Left ventricle myocardium inferior (tissue), 1 donor: ENCODE measurements at regions not wholly inside any gene's neighbourhood (a gene's known extent, or its start where the extent isn't known, plus 50 kb on each side); places are given as distances from the start of the nearest gene placed in this dataset.

ENCODE experiments used
- DNase-seq: peaks from one replicate; pipeline ENCODE4 v3.0.0-alpha.2; 2020
- H3K27ac ChIP-seq: fragments of 200-600 bp; replicated peaks from 2 replicates; pipeline ENCODE4 v1.8.0; 2021
- H3K27me3 ChIP-seq: fragments of 200-600 bp; 2 replicates; pipeline ENCODE4 v1.8.0; 2021; ENCODE audit warnings: low read depth
- H3K36me3 ChIP-seq: fragments of 200-600 bp; 2 replicates; pipeline ENCODE4 v1.8.0; 2021
- H3K4me1 ChIP-seq: fragments of 200-600 bp; 2 replicates; pipeline ENCODE4 v1.8.0; 2021
- H3K4me3 ChIP-seq: fragments of 200-600 bp; 2 replicates; pipeline ENCODE4 v1.8.0; 2021; ENCODE audit warnings: mild to moderate bottlenecking, moderate library complexity
- H3K9me3 ChIP-seq: fragments of 200-600 bp; replicated peaks from 2 replicates; pipeline ENCODE4 v1.8.0; 2021
- CTCF ChIP-seq: fragments of 200-600 bp; IDR thresholded peaks from 2 replicates; pipeline ENCODE4 v1.8.0; 2021; ENCODE audit warnings: antibody characterized with exemption, mild to moderate bottlenecking, borderline replicate concordance
- intact Hi-C: fragments of 100-400 bp; cut with micrococcal nuclease; formaldehyde crosslinking; loops from one replicate; pipeline ENCODE4 v1.11.0; 2022
- donor health status: DM: no; HTN: yes; CAD: no; lungs with severe emphysema.

GRCh38 chr6:37555040-37555781, 55.5 kb upstream of the CCDC167 start:
- peaks cover 49% of the 10 kb centered on the region for H3K27me3 ChIP-seq
- no peak overlapping the region for H3K4me3 ChIP-seq
- intact Hi-C loops, result no loop called here
- peaks cover 9% of the 10 kb centered on the region for H3K4me1 ChIP-seq
- no peak overlapping the region for H3K27ac ChIP-seq
- DNase-seq, result no peak
- H3K36me3 ChIP-seq, result no peaks in the 10 kb centered on the region
- TF ChIP-seq CTCF, result no peak
- no peaks in the 10 kb centered on the region for H3K9me3 ChIP-seq

- Histone ChIP-seq H3K9me3 (no peaks in the 10 kb centered on the region), H3K27me3 (peaks cover 45% of the 10 kb centered on the region)
- intact Hi-C loops, result no loop called here
Observed at GRCh38 chr6:37554480-37554819, 54.8 kb upstream of the CCDC167 start.

GRCh38 chr6:37552267-37552666, 52.6 kb upstream of the CCDC167 start:
- Histone ChIP-seq H3K9me3 (no peaks in the 10 kb centered on the region), H3K4me3 (no peak overlapping the region), H3K36me3 (no peaks in the 10 kb centered on the region), H3K27ac (no peak overlapping the region), H3K4me1 (peaks cover 9% of the 10 kb centered on the region), H3K27me3 (peaks cover 28% of the 10 kb centered on the region)
- intact Hi-C loops, result no loop called here
- TF ChIP-seq CTCF, result no peak
- DNase-seq, result no peak

More at GRCh38 chr6:37554480-37554819, 54.8 kb upstream of the CCDC167 start:
- H3K36me3 ChIP-seq, result no peaks in the 10 kb centered on the region
- DNase-seq, result no peak
- no peak for TF ChIP-seq CTCF
- no peak overlapping the region for H3K4me3 ChIP-seq
- H3K4me1 ChIP-seq, result peaks cover 9% of the 10 kb centered on the region
- no peak overlapping the region for H3K27ac ChIP-seq

- no peak overlapping the region for H3K27ac ChIP-seq
- intact Hi-C loops, result no loop called here
Observed at GRCh38 chr6:37551867-37552266, 52.2 kb upstream of the CCDC167 start.

GRCh38 chr6:37551446-37551845, 51.8 kb upstream of the CCDC167 start:
- H3K4me1 ChIP-seq, result peaks cover 9% of the 10 kb centered on the region
- H3K27ac ChIP-seq, result no peak overlapping the region
- intact Hi-C loops, result no loop called here
- H3K36me3 ChIP-seq, result no peaks in the 10 kb centered on the region
- H3K27me3 ChIP-seq, result peaks cover 19% of the 10 kb centered on the region
- DNase-seq, result no peak
- H3K4me3 ChIP-seq, result no peak overlapping the region
- no peaks in the 10 kb centered on the region for H3K9me3 ChIP-seq
- TF ChIP-seq CTCF, result no peak

More at GRCh38 chr6:37551867-37552266, 52.2 kb upstream of the CCDC167 start:
- peaks cover 9% of the 10 kb centered on the region for H3K4me1 ChIP-seq
- no peak for TF ChIP-seq CTCF
- no peaks in the 10 kb centered on the region for H3K36me3 ChIP-seq
- no peak for DNase-seq
- no peaks in the 10 kb centered on the region for H3K9me3 ChIP-seq
- H3K27me3 ChIP-seq, result peaks cover 24% of the 10 kb centered on the region
- H3K4me3 ChIP-seq, result no peak overlapping the region
